Activated CD4-positive, alpha-beta T cell treated with anti-CD3 and anti-CD28 coated beads for 1 hour (primary cell): ENCODE measurements at regions not wholly inside any gene's neighbourhood (a gene's known extent, or its start where the extent isn't known, plus 50 kb on each side); places are given as distances from the start of the nearest gene placed in this dataset.
"Not testable (repeated sequence)": the region's sequence is repeated elsewhere in the genome, so short reads cannot be mapped to it uniquely, and the experiment has no call there.

Source experiments
- DNase-seq: peaks from one replicate; pipeline ENCODE4 v3.0.0-alpha.2; 2020

GRCh38 chr13:83453300-83453699 lies 429.0 kb downstream of the SLITRK1 start:
- no peak for DNase-seq

GRCh38 chr13:83452292-83452950 lies 429.9 kb downstream of the SLITRK1 start:
- no peak for DNase-seq

GRCh38 chr13:83450591-83450990 lies 431.7 kb downstream of the SLITRK1 start:
- DNase-seq = no peak

GRCh38 chr13:83449668-83450395 lies 432.4 kb downstream of the SLITRK1 start:
- DNase-seq = no peak

DNA sequence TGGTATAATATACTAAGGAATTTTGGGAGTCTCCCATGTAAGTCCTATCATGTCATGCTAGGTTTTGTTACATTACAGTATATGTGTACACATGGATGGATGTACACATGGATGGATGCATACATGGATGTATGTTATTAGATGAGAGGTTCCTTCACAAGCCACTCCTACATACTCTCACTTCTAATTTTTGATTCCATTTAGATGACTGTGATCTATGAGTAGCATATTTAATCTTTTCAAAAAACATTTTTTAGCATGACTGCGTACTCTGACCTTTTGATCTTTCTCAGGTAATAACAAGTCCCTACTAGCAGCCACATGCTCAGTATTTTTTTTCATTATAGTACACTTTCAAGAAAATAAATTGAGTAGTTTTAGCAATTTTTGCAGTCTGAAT lies 441.8 kb downstream of the SLITRK1 start:
- DNase-seq = no peak

GRCh38 chr13:83439464-83439863 lies 442.8 kb downstream of the SLITRK1 start:
- DNase-seq = not testable (repeated sequence)

- no peak for DNase-seq
These were observed 458.4 kb downstream of the SLITRK1 start for GRCh38 chr13:83423861-83424260.

- no peak for DNase-seq
These were observed 458.9 kb downstream of the SLITRK1 start for GRCh38 chr13:83423381-83423780.

GRCh38 chr13:83414393-83414792 lies 467.9 kb downstream of the SLITRK1 start:
- DNase-seq = no peak

GRCh38 chr13:83386609-83387008 lies 495.7 kb downstream of the SLITRK1 start:
- no peak for DNase-seq

DNA sequence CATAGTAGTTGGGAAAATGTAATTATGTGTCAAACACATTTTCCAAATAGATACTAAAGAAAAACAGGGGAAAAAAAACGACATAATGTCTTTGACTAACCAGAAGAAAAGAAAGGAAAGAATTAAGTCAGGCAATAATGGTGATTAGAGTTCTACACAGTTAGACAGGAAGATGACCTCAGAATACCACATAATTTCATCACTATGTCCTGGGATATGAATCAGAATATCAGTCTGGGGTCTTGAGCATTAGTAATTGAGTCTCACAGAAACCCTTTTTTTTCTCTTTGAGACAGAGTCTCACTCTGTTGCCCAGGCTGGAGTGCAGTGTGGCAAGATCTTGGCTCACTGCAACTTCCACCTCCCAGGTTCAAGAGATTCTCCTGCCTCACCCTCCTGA lies 503.4 kb downstream of the SLITRK1 start:
- no peak for DNase-seq

DNA sequence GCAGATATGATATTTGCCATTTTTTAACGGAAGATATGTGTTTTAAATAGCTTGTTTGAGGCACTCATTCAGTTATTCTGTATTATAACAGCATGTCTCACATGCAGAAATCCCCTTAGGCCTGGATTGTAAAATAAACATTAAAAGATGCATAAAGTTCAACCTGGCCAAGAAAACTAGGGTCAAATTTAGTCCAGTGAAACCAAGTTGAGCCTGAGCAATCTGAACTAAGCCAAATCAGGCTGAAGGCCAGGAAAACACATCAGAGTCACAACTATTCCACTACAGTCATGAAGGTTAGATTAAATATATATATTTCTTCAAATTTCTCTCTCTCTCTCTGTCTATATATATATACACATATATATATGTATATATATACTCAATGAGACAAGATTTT lies 504.8 kb downstream of the SLITRK1 start:
- no peak for DNase-seq

GRCh38 chr13:83372786-83373185 lies 509.5 kb downstream of the SLITRK1 start:
- DNase-seq = no peak

DNA sequence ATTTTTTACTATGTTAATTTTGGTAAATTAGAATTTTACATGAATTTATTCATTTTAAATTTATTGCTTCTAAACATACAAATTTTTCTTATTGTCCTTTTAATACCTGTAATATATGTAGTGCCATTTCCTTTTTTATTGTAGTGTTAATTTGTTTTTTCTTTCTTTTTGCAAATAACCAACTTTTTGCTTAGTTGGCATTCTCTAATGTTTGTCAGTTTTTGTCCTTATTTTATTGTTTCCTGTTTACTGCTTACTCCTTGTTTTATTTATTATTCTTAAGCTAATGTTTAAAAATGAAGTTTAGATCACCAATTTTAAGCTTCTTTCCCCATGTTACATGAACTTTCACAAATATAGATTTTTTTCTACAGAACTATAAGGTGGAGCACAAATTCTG lies 516.6 kb downstream of the SLITRK1 start:
- DNase-seq = no peak

DNA sequence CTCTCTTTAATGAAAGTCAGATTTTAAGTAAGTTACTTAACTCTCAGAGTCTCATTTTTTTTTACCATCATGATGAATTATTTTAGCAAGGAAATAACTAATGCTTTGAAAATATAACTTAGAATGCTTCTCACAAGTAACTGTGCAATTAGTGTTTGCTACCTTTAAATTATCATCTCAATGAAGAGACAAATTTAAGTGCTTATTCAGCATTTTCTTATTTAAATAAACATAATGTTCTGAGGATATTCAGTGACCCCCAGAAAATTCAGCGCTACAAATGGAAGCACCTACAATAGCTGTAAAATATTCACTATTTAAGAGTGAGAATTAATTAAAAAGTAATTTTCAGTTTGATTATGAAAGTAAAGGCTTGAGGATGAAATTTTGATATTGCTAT lies 527.2 kb downstream of the SLITRK1 start:
- no peak for DNase-seq

GRCh38 chr13:83352391-83352790 lies 529.9 kb downstream of the SLITRK1 start:
- DNase-seq = no peak

- no peak for DNase-seq
These were observed 531.7 kb downstream of the SLITRK1 start for GRCh38 chr13:83350569-83350968.

DNA sequence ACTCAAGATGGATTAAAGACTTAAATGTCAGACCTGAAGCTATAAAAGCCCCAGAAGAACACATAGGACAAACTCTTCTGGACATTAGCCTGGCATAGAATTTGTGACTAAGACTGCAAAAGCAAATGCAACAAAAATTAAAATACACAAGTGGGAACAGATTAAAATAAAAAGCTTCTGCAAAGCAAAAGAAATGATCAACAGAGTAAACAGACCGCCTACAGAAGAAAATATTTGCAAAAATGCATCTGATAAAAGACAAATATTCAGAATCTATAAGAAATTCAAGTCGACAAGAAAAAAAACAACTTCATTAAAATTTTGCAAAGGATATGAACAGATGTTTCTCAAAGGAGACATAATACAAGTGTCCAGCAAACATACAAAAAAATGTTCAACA lies 537.8 kb downstream of the SLITRK1 start:
- DNase-seq = no peak

- DNase-seq = no peak
These were observed 542.1 kb downstream of the SLITRK1 start for GRCh38 chr13:83340170-83340569.

GRCh38 chr13:83333614-83334388 lies 548.5 kb downstream of the SLITRK1 start:
- no peak for DNase-seq

GRCh38 chr13:83332751-83333150 lies 549.5 kb downstream of the SLITRK1 start:
- DNase-seq = no peak

DNA sequence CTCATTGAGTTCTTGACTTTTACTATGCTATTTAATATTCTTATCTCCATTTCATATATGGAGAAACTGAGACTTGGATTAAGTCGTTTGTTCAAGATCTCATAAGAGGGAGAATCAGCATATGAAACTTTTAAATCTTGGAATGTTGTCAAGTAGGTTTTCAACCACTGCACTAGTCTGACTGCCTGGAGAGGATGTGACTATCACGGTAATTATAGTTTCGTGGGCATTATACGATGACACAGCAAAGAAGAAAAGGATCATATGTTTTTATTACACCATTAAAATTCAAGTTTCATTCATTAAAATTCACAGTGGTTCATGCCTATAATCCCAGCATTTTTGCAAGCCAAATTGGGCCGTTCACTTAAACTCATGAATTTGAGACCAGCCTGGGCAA lies 555.2 kb downstream of the SLITRK1 start:
- no peak for DNase-seq

GRCh38 chr13:83325125-83325853 lies 557.0 kb downstream of the SLITRK1 start:
- no peak for DNase-seq
